AG04449 (cell line): ENCODE measurements at regions not wholly inside any gene's neighbourhood (a gene's known extent, or its start where the extent isn't known, plus 50 kb on each side); places are given as distances from the start of the nearest gene placed in this dataset.

Experiments
- CTCF ChIA-PET: fragments of 350-600 bp; formaldehyde crosslinking; extraction: SDS; loops from one replicate; lab custom pipeline; 2021; ENCODE audit warnings: antibody characterized with exemption; lab: Yijun Ruan, JAX
- POLR2A ChIA-PET: fragments of 400-600, 350-600 bp; formaldehyde crosslinking; extraction: SDS; loops from one replicate; lab custom pipeline; 2020; ENCODE audit warnings: antibody characterized with exemption, inconsistent platforms; lab: Yijun Ruan, JAX
- DNase-seq: peaks from one replicate; pipeline ENCODE4 v3.0.0-alpha.2; 2010; ENCODE audit warnings: low read depth, low spot score
- H3K4me3 ChIP-seq: 2 replicates; pipeline ENCODE4 v1.5.1; 2011; ENCODE audit warnings: low read depth, mild to moderate bottlenecking, control low read depth, low read length
- CTCF ChIP-seq: IDR thresholded peaks from one replicate; pipeline ENCODE4 v1.5.1; 2011; ENCODE audit warnings: mild to moderate bottlenecking, moderate library complexity, low read length, control low read depth, inconsistent platforms; ENCODE audit not compliant: insufficient read depth; ENCODE audit errors: missing control alignments

DNA sequence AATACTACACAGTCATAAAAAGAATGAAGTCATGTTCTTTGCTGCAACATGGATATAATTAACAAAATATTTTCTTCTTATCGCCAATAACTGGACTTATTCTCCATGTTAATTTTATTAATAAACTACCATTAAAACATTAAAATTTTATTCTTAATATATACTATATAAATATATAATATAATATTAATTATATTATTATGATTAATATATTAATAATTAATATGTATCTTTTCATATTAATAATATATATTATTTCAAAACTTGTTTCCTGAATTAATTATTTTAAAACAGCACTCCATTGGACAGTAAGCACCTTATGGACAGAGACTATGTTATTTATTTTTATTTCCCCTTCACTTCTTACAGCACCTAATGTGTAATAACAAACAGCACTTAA, 182.8 kb downstream of the ARL4A start:
- TF ChIP-seq CTCF, result no peak
- DNase-seq, result no peak
- CTCF ChIA-PET, result no interaction called here
- POLR2A ChIA-PET, result no interaction called here
- no peak overlapping the region for H3K4me3 ChIP-seq

GRCh38 chr7:12872487-12872886, 185.1 kb downstream of the ARL4A start:
- no peak for DNase-seq
- TF ChIP-seq CTCF, result no peak
- ChIA-PET CTCF (no interaction called here), POLR2A (no interaction called here)
- no peak overlapping the region for H3K4me3 ChIP-seq

- CTCF ChIA-PET, result no interaction called here
- POLR2A ChIA-PET, result no interaction called here
- DNase-seq, result no peak
- H3K4me3 ChIP-seq, result no peak overlapping the region
- no peak for TF ChIP-seq CTCF
Measured at GRCh38 chr7:12873571-12873970, 186.1 kb downstream of the ARL4A start.

DNA sequence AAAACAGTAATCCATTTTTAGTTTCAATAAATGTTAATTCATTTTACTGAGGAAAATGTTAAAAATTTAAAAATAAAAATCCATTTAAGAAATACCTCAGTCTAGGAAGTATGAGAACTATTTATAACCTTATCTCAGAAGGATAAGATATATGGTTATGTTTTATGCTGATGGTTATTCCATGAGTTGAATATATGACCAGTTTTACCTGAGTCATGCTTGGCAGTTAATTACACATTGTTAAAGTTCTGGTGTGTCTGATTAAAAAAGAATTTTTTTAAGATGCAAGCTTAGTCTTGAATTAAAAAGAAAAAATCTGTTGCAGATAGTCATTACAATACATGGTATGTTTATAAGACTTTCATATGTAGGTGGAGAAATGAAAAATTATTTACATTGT, 191.7 kb downstream of the ARL4A start:
- no peak for TF ChIP-seq CTCF
- ChIA-PET CTCF (no interaction called here), POLR2A (no interaction called here)
- H3K4me3 ChIP-seq, result no peak overlapping the region
- DNase-seq, result no peak

- no peak for TF ChIP-seq CTCF
- no peak for DNase-seq
- ChIA-PET POLR2A (no interaction called here), CTCF (interaction anchor here (1.1 kb wide), 1 partner anchor 240 kb away, joined by 3 read pairs; no protein-coding TSS in a partner anchor)
- H3K4me3 ChIP-seq, result no peak overlapping the region
Measured at GRCh38 chr7:12881712-12882111, 194.3 kb downstream of the ARL4A start.

DNA sequence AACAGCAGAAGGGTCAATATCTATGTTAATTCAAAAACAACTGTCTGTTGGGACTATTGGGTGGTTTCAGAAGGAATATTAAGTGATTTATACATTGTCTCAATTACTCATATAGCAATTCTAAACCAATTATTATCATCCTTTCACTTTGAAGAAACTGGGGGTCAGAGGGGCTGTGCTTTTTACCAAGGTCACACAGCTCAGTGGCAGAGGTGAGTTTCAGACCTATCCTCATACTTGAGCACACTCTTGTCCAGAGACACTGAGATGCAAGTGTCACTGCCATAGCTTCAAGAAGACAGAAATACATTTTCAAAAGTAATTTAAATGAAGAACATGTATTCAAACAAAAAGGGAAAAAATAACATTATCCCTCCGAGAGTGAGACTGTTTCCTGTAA, 195.3 kb downstream of the ARL4A start:
- no peak overlapping the region for H3K4me3 ChIP-seq
- POLR2A ChIA-PET, result no interaction called here
- CTCF ChIA-PET, result interaction anchor here (1.1 kb wide), 1 partner anchor 241 kb away, joined by 3 read pairs; no protein-coding TSS in a partner anchor
- DNase-seq, result no peak
- no peak for TF ChIP-seq CTCF
